Activated T-cell treated with anti-CD3 and anti-CD28 coated beads for 24 hours (primary cell): ENCODE measurements at regions not wholly inside any gene's neighbourhood (a gene's known extent, or its start where the extent isn't known, plus 50 kb on each side); places are given as distances from the start of the nearest gene placed in this dataset.

ENCODE experiments used
- DNase-seq: peaks from one replicate; pipeline ENCODE4 v3.0.0-alpha.2; 2020; ENCODE audit warnings: low read depth

- no peak for DNase-seq
These were observed 321.5 kb upstream of the SOX5 start for GRCh38 chr12:24270965-24271364.

GRCh38 chr12:24270464-24270863, 321.0 kb upstream of the SOX5 start:
- DNase-seq, result no peak

GRCh38 chr12:24268663-24269186, 319.3 kb upstream of the SOX5 start:
- DNase-seq, result no peak

- no peak for DNase-seq
These were observed 317.5 kb upstream of the SOX5 start for GRCh38 chr12:24266982-24267381.

GRCh38 chr12:24256684-24257083, 307.2 kb upstream of the SOX5 start:
- no peak for DNase-seq

- DNase-seq, result no peak
These were observed 306.6 kb upstream of the SOX5 start for GRCh38 chr12:24255920-24256665.

GRCh38 chr12:24252602-24253001, 303.1 kb upstream of the SOX5 start:
- DNase-seq, result no peak

- DNase-seq, result no peak
These were observed 297.5 kb upstream of the SOX5 start for GRCh38 chr12:24246934-24247333.

GRCh38 chr12:24246376-24246775, 296.9 kb upstream of the SOX5 start:
- DNase-seq, result no peak

- no peak for DNase-seq
These were observed 295.3 kb upstream of the SOX5 start for GRCh38 chr12:24244801-24245200.

- DNase-seq, result no peak
These were observed 294.8 kb upstream of the SOX5 start for GRCh38 chr12:24244231-24244630.

- no peak for DNase-seq
These were observed 291.2 kb upstream of the SOX5 start for GRCh38 chr12:24240707-24241106.

- no peak for DNase-seq
These were observed 284.2 kb upstream of the SOX5 start for GRCh38 chr12:24233519-24234246.

- DNase-seq, result no peak
These were observed 283.1 kb upstream of the SOX5 start for GRCh38 chr12:24232531-24232930.

- no peak for DNase-seq
These were observed 281.8 kb upstream of the SOX5 start for GRCh38 chr12:24231298-24231697.

GRCh38 chr12:24230061-24230701, 280.7 kb upstream of the SOX5 start:
- no peak for DNase-seq

- no peak for DNase-seq
These were observed 279.7 kb upstream of the SOX5 start for GRCh38 chr12:24229031-24229700.

GRCh38 chr12:24228371-24228770, 278.9 kb upstream of the SOX5 start:
- DNase-seq, result no peak

GRCh38 chr12:24227551-24227950, 278.1 kb upstream of the SOX5 start:
- no peak for DNase-seq

GRCh38 chr12:24226745-24227350, 277.4 kb upstream of the SOX5 start:
- DNase-seq, result no peak

GRCh38 chr12:24224401-24224800, 274.9 kb upstream of the SOX5 start:
- no peak for DNase-seq

- no peak for DNase-seq
These were observed 274.5 kb upstream of the SOX5 start for GRCh38 chr12:24223926-24224325.
